WTC11 (cell line): ENCODE measurements at regions not wholly inside any gene's neighbourhood (a gene's known extent, or its start where the extent isn't known, plus 50 kb on each side); places are given as distances from the start of the nearest gene placed in this dataset.

ENCODE experiments used
- ATAC-seq: fragments of 200-7000 bp; cut with Tn5 transposase; 2 replicates; pipeline ENCODE4 v1.10.0; 2021; ENCODE audit warnings: mild to moderate bottlenecking, moderate library complexity
- CTCF ChIA-PET: fragments of 300-600 bp; sonication (Branson Sonifier 250); formaldehyde crosslinking; loops from one replicate; lab custom pipeline; 2021; ENCODE audit warnings: antibody characterized with exemption; lab: Charles Lee
- POLR2A ChIA-PET: fragments of 350-600 bp; sonication (Branson Sonifier 250); formaldehyde crosslinking; loops from one replicate; lab custom pipeline; 2021; ENCODE audit warnings: antibody characterized with exemption; lab: Charles Lee
- DNase-seq: peaks from one replicate; pipeline ENCODE4 v3.0.0; 2021; ENCODE audit warnings: low spot score
- H3K27ac Mint-ChIP-seq: 2 replicates; pipeline ENCODE4 v1.8.0; 2021; ENCODE audit warnings: mixed read lengths
- H3K27me3 Mint-ChIP-seq: 2 replicates; pipeline ENCODE4 v1.8.0; 2021; ENCODE audit warnings: low read depth, mild to moderate bottlenecking, moderate library complexity, mixed read lengths
- H3K36me3 Mint-ChIP-seq: 2 replicates; pipeline ENCODE4 v1.8.0; 2021; ENCODE audit warnings: mixed read lengths
- H3K4me1 Mint-ChIP-seq: 2 replicates; pipeline ENCODE4 v1.8.0; 2022; ENCODE audit warnings: mixed read lengths
- H3K4me3 Mint-ChIP-seq: 2 replicates; pipeline ENCODE4 v1.8.0; 2021; ENCODE audit warnings: mild to moderate bottlenecking, moderate library complexity, mixed read lengths
- H3K9me3 Mint-ChIP-seq: 2 replicates; pipeline ENCODE4 v1.8.0; 2021; ENCODE audit warnings: mixed read lengths
- CBFB ChIP-seq: sonication (generic); formaldehyde crosslinking; IDR thresholded peaks from 2 replicates; pipeline ENCODE4 v1.8.1; 2022; ENCODE audit warnings: mild to moderate bottlenecking, low read depth, missing genetic modification reagents
- GTF2I ChIP-seq: fragments of 250-450 bp; sonication (Bioruptor Pico); conservative IDR thresholded peaks from 2 replicates; pipeline ENCODE4 v1.4.0; 2021; ENCODE audit warnings: mild to moderate bottlenecking
- KAT7 ChIP-seq: sonication (generic); formaldehyde crosslinking; IDR thresholded peaks from 2 replicates; pipeline ENCODE4 v1.8.1; 2023; ENCODE audit warnings: missing genetic modification reagents, mild to moderate bottlenecking, borderline replicate concordance
- OVOL2 ChIP-seq: fragments of 250-450 bp; sonication (Bioruptor Pico); IDR thresholded peaks from 2 replicates; pipeline ENCODE4 v1.9.0; 2021; ENCODE audit warnings: mild to moderate bottlenecking, borderline replicate concordance
- RORB ChIP-seq: fragments of 250-450 bp; sonication (Bioruptor Pico); IDR thresholded peaks from 2 replicates; pipeline ENCODE4 v1.9.0; 2021; ENCODE audit warnings: mild to moderate bottlenecking
- ZBTB21 ChIP-seq: sonication (generic); formaldehyde crosslinking; IDR thresholded peaks from 2 replicates; pipeline ENCODE4 v1.8.1; 2023; ENCODE audit warnings: mild to moderate bottlenecking, missing genetic modification reagents, borderline replicate concordance
- ZNF263 ChIP-seq: sonication (generic); formaldehyde crosslinking; IDR thresholded peaks from 2 replicates; pipeline ENCODE4 v1.8.1; 2022; ENCODE audit warnings: low read depth, mild to moderate bottlenecking, moderate library complexity, missing genetic modification reagents
- TF ChIP-seq, protein P1 (sequence below): sonication (generic); formaldehyde crosslinking; conservative IDR thresholded peaks from 2 replicates; pipeline ENCODE4 v1.8.1; 2023; ENCODE audit warnings: mild to moderate bottlenecking, low read depth, missing genetic modification reagents, moderate library complexity
- TF ChIP-seq, protein P2 (sequence below): sonication (generic); formaldehyde crosslinking; IDR thresholded peaks from 2 replicates; pipeline ENCODE4 v1.8.1; 2023; ENCODE audit warnings: mild to moderate bottlenecking, missing genetic modification reagents
- TF ChIP-seq, protein P3 (sequence below): fragments of 250-450 bp; sonication (Bioruptor Pico); conservative IDR thresholded peaks from 2 replicates; pipeline ENCODE4 v1.9.0; 2021; ENCODE audit warnings: mild to moderate bottlenecking
- TF ChIP-seq, protein P4 (sequence below): sonication (generic); formaldehyde crosslinking; IDR thresholded peaks from 2 replicates; pipeline ENCODE4 v1.8.0; 2022; ENCODE audit warnings: mild to moderate bottlenecking, missing genetic modification reagents
- TF ChIP-seq, protein P5 (sequence below): sonication (generic); formaldehyde crosslinking; IDR thresholded peaks from 2 replicates; pipeline ENCODE4 v1.8.0; 2023; ENCODE audit warnings: mild to moderate bottlenecking, missing genetic modification reagents
- TF ChIP-seq, protein P6 (sequence below): sonication (generic); formaldehyde crosslinking; IDR thresholded peaks from 2 replicates; pipeline ENCODE4 v1.8.1; 2022; ENCODE audit warnings: low read depth, mild to moderate bottlenecking, moderate library complexity, missing genetic modification reagents, borderline replicate concordance
- TF ChIP-seq, protein P7 (sequence below): sonication (generic); formaldehyde crosslinking; IDR thresholded peaks from 2 replicates; pipeline ENCODE4 v1.8.1; 2022; ENCODE audit warnings: missing genetic modification reagents, borderline replicate concordance
- TF ChIP-seq, protein P8 (sequence below): sonication (generic); formaldehyde crosslinking; IDR thresholded peaks from 2 replicates; pipeline ENCODE4 v1.8.1; 2023; ENCODE audit warnings: mild to moderate bottlenecking, missing genetic modification reagents, borderline replicate concordance

DNA sequence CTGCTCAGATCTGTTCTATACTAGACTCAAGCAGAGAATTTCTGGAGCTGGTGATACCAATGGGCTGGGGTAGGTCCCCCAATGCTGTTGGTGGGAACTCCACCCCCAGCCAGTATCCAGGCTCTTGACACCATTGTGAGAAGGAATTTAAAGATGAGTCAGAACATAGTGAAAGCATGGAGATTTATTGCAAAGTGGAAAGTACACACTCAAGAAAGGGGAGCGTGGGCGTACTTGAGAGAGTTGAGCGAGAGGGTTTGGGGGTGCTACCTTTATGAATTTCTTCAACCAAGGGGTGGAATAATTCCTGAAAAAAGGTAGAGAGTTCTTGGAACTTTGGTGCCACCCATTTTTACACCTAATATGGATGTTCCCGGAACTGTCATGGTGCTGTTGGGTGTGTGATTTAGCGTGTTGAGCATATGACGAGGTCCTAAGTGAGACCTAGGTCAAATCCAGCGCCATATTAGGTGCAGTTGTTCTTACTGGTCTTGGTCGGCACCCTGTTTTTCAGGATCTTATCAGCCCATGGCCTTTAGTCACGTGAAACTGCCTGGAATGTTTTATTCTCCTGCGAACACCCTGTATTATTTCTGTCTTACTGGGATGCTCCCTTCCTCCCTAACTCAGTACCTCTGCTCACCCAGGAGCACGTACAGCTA is 122.0 kb upstream of the AHR start:
- Mint-ChIP-seq H3K4me3 (no peak overlapping the region), H3K9me3 (no peaks in the 10 kb centered on the region), H3K36me3 (no peaks in the 10 kb centered on the region), H3K4me1 (peaks cover 4% of the 10 kb centered on the region), H3K27ac (no peak overlapping the region), H3K27me3 (no peaks in the 10 kb centered on the region; the same call in 1 of the 2 replicates)
- ChIA-PET CTCF (interaction anchor here (0.7 kb wide), 1 partner anchor 114 kb away, joined by 3 read pairs; no protein-coding TSS in a partner anchor), POLR2A (no interaction called here)
- no peak for ATAC-seq
- no peak for DNase-seq
- no peak for TF ChIP-seq ZNF263
- TF ChIP-seq, protein P1, sequence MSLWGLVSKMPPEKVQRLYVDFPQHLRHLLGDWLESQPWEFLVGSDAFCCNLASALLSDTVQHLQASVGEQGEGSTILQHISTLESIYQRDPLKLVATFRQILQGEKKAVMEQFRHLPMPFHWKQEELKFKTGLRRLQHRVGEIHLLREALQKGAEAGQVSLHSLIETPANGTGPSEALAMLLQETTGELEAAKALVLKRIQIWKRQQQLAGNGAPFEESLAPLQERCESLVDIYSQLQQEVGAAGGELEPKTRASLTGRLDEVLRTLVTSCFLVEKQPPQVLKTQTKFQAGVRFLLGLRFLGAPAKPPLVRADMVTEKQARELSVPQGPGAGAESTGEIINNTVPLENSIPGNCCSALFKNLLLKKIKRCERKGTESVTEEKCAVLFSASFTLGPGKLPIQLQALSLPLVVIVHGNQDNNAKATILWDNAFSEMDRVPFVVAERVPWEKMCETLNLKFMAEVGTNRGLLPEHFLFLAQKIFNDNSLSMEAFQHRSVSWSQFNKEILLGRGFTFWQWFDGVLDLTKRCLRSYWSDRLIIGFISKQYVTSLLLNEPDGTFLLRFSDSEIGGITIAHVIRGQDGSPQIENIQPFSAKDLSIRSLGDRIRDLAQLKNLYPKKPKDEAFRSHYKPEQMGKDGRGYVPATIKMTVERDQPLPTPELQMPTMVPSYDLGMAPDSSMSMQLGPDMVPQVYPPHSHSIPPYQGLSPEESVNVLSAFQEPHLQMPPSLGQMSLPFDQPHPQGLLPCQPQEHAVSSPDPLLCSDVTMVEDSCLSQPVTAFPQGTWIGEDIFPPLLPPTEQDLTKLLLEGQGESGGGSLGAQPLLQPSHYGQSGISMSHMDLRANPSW (CRISPR knock-in tag): no peak
- TF ChIP-seq CBFB: no peak

DNA sequence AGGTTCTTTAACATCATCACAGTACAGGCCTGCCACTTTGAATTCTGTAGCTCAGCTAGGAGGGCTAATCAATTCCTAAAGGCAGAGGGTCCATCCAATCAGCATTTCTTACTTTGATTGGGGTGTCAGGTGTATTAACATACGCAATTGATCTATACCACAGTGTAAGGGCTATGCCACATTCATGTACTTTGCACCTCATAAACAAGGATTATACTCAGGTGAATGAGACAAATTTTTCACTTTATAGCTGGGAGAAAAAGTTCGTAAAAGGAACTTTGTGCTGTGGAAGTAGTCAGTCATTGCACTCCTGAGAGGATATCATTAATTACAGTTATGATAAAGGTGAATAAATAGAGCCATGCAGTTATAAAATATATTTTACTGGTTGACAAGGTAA is 119.9 kb upstream of the AHR start:
- H3K9me3 Mint-ChIP-seq: no peaks in the 10 kb centered on the region
- H3K4me1 Mint-ChIP-seq: peaks cover 7% of the 10 kb centered on the region
- DNase-seq (no peak), ATAC-seq (no peak)
- ChIA-PET CTCF (interaction anchor here (0.6 kb wide), 1 partner anchor 196 kb away, joined by 5 read pairs; no protein-coding TSS in a partner anchor), POLR2A (no interaction called here)
- no peaks in the 10 kb centered on the region for H3K36me3 Mint-ChIP-seq
- H3K27me3 Mint-ChIP-seq: no peaks in the 10 kb centered on the region; the same call in 1 of the 2 replicates
- no peak overlapping the region for H3K27ac Mint-ChIP-seq
- no peak overlapping the region for H3K4me3 Mint-ChIP-seq
- no peak for TF ChIP-seq RORB (CRISPR knock-in tag)
- TF ChIP-seq, protein P2, sequence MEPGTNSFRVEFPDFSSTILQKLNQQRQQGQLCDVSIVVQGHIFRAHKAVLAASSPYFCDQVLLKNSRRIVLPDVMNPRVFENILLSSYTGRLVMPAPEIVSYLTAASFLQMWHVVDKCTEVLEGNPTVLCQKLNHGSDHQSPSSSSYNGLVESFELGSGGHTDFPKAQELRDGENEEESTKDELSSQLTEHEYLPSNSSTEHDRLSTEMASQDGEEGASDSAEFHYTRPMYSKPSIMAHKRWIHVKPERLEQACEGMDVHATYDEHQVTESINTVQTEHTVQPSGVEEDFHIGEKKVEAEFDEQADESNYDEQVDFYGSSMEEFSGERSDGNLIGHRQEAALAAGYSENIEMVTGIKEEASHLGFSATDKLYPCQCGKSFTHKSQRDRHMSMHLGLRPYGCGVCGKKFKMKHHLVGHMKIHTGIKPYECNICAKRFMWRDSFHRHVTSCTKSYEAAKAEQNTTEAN: no peak
- TF ChIP-seq, protein P3, sequence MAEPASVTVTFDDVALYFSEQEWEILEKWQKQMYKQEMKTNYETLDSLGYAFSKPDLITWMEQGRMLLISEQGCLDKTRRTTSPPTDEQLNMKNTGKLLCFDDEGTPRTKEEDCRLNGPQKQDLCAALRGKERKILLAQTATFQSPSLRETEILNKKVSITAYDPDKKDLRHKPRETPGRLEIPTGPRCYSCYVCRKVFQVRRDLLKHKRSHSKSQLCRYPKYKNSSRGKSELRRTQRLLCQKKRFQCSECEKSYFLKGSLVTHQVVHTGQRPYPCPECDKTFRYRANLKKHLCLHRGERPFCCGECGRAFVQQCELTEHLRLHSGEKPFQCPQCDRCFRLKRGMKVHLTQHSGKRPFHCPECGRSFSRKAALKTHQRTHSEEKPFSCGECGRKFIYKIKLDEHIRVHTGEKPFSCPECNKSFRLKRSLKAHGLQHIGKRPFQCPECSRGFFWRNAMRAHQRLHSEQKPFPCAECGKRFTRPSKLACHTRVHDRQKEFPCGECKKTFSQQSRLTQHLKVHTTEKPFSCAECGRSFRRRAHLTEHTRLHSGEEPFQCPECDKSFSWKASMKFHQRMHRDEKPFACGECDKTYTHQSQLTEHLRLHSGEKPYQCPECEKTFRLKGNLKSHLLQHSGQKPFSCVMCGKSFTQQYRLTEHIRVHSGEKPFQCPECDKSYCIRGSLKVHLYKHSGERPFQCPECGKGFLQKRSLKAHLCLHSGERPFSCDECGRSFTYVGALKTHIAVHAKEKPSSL (CRISPR knock-in tag): no peak
- TF ChIP-seq KAT7 (CRISPR knock-in tag): no peak
- TF ChIP-seq, protein P4, sequence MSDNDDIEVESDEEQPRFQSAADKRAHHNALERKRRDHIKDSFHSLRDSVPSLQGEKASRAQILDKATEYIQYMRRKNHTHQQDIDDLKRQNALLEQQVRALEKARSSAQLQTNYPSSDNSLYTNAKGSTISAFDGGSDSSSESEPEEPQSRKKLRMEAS: no peak
- no peak for TF ChIP-seq OVOL2 (CRISPR knock-in tag)
- TF ChIP-seq, protein P5, sequence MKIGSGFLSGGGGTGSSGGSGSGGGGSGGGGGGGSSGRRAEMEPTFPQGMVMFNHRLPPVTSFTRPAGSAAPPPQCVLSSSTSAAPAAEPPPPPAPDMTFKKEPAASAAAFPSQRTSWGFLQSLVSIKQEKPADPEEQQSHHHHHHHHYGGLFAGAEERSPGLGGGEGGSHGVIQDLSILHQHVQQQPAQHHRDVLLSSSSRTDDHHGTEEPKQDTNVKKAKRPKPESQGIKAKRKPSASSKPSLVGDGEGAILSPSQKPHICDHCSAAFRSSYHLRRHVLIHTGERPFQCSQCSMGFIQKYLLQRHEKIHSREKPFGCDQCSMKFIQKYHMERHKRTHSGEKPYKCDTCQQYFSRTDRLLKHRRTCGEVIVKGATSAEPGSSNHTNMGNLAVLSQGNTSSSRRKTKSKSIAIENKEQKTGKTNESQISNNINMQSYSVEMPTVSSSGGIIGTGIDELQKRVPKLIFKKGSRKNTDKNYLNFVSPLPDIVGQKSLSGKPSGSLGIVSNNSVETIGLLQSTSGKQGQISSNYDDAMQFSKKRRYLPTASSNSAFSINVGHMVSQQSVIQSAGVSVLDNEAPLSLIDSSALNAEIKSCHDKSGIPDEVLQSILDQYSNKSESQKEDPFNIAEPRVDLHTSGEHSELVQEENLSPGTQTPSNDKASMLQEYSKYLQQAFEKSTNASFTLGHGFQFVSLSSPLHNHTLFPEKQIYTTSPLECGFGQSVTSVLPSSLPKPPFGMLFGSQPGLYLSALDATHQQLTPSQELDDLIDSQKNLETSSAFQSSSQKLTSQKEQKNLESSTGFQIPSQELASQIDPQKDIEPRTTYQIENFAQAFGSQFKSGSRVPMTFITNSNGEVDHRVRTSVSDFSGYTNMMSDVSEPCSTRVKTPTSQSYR (CRISPR knock-in tag): no peak
- TF ChIP-seq, protein P6, sequence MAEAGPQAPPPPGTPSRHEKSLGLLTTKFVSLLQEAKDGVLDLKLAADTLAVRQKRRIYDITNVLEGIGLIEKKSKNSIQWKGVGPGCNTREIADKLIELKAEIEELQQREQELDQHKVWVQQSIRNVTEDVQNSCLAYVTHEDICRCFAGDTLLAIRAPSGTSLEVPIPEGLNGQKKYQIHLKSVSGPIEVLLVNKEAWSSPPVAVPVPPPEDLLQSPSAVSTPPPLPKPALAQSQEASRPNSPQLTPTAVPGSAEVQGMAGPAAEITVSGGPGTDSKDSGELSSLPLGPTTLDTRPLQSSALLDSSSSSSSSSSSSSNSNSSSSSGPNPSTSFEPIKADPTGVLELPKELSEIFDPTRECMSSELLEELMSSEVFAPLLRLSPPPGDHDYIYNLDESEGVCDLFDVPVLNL: no peak
- TF ChIP-seq, protein P7, sequence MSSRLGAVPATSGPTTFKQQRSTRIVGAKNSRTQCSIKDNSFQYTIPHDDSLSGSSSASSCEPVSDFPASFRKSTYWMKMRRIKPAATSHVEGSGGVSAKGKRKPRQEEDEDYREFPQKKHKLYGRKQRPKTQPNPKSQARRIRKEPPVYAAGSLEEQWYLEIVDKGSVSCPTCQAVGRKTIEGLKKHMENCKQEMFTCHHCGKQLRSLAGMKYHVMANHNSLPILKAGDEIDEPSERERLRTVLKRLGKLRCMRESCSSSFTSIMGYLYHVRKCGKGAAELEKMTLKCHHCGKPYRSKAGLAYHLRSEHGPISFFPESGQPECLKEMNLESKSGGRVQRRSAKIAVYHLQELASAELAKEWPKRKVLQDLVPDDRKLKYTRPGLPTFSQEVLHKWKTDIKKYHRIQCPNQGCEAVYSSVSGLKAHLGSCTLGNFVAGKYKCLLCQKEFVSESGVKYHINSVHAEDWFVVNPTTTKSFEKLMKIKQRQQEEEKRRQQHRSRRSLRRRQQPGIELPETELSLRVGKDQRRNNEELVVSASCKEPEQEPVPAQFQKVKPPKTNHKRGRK (CRISPR knock-in tag): no peak
- no peak for TF ChIP-seq ZBTB21
- TF ChIP-seq, protein P8, sequence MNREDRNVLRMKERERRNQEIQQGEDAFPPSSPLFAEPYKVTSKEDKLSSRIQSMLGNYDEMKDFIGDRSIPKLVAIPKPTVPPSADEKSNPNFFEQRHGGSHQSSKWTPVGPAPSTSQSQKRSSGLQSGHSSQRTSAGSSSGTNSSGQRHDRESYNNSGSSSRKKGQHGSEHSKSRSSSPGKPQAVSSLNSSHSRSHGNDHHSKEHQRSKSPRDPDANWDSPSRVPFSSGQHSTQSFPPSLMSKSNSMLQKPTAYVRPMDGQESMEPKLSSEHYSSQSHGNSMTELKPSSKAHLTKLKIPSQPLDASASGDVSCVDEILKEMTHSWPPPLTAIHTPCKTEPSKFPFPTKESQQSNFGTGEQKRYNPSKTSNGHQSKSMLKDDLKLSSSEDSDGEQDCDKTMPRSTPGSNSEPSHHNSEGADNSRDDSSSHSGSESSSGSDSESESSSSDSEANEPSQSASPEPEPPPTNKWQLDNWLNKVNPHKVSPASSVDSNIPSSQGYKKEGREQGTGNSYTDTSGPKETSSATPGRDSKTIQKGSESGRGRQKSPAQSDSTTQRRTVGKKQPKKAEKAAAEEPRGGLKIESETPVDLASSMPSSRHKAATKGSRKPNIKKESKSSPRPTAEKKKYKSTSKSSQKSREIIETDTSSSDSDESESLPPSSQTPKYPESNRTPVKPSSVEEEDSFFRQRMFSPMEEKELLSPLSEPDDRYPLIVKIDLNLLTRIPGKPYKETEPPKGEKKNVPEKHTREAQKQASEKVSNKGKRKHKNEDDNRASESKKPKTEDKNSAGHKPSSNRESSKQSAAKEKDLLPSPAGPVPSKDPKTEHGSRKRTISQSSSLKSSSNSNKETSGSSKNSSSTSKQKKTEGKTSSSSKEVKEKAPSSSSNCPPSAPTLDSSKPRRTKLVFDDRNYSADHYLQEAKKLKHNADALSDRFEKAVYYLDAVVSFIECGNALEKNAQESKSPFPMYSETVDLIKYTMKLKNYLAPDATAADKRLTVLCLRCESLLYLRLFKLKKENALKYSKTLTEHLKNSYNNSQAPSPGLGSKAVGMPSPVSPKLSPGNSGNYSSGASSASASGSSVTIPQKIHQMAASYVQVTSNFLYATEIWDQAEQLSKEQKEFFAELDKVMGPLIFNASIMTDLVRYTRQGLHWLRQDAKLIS: no peak
- no peak for TF ChIP-seq GTF2I (CRISPR knock-in tag)
- no peak for TF ChIP-seq CBFB
